HEK293 (cell line): ENCODE measurements at regions not wholly inside any gene's neighbourhood (a gene's known extent, or its start where the extent isn't known, plus 50 kb on each side); places are given as distances from the start of the nearest gene placed in this dataset.

Experiments
- ATF2 ChIP-seq: fragments of 450-650 bp; formaldehyde crosslinking; IDR thresholded peaks from 2 replicates; pipeline ENCODE4 v1.5.1; 2016; ENCODE audit warnings: missing biosample characterization, missing genetic modification characterization, low read depth
- BCL11A ChIP-seq: fragments of 450-650 bp; formaldehyde crosslinking; IDR thresholded peaks from 2 replicates; pipeline ENCODE4 v1.5.1; 2016; ENCODE audit warnings: low read depth, missing biosample characterization, missing genetic modification characterization
- CTCF ChIP-seq: fragments of 450-650 bp; formaldehyde crosslinking; IDR thresholded peaks from 2 replicates; pipeline ENCODE4 v1.5.1; 2016; ENCODE audit warnings: missing biosample characterization, missing genetic modification characterization
- PBX3 ChIP-seq: sonication (generic); formaldehyde crosslinking; IDR thresholded peaks from 2 replicates; pipeline ENCODE4 v1.8.1; 2022; ENCODE audit warnings: mild to moderate bottlenecking, moderate library complexity, missing genetic modification reagents
- REPIN1 ChIP-seq: fragments of 450-650 bp; formaldehyde crosslinking; IDR thresholded peaks from 2 replicates; pipeline ENCODE4 v1.5.1; 2017; ENCODE audit warnings: missing biosample characterization, missing genetic modification characterization, low read depth
- SP2 ChIP-seq: fragments of 450-650 bp; formaldehyde crosslinking; IDR thresholded peaks from 2 replicates; pipeline ENCODE4 v1.5.1; 2016; ENCODE audit warnings: missing biosample characterization, missing genetic modification characterization
- SP7 ChIP-seq: fragments of 450-650 bp; formaldehyde crosslinking; IDR thresholded peaks from 2 replicates; pipeline ENCODE4 v1.5.1; 2016; ENCODE audit warnings: missing biosample characterization, missing genetic modification characterization
- ZBTB11 ChIP-seq: fragments of 450-650 bp; formaldehyde crosslinking; conservative IDR thresholded peaks from 2 replicates; pipeline ENCODE4 v1.5.1; 2016; ENCODE audit warnings: low read depth, missing biosample characterization, missing genetic modification characterization
- ZBTB8A ChIP-seq: fragments of 450-650 bp; formaldehyde crosslinking; IDR thresholded peaks from 2 replicates; pipeline ENCODE4 v1.5.1; 2016; ENCODE audit warnings: missing biosample characterization, missing genetic modification characterization
- ZFP41 ChIP-seq: fragments of 450-650 bp; formaldehyde crosslinking; IDR thresholded peaks from 2 replicates; pipeline ENCODE4 v1.5.1; 2016; ENCODE audit warnings: missing biosample characterization, missing genetic modification characterization, borderline replicate concordance
- ZNF132 ChIP-seq: fragments of 450-650 bp; formaldehyde crosslinking; IDR thresholded peaks from 2 replicates; pipeline ENCODE4 v1.5.1; 2017; ENCODE audit warnings: missing biosample characterization, missing genetic modification characterization, borderline replicate concordance
- ZNF239 ChIP-seq: fragments of 450-650 bp; formaldehyde crosslinking; IDR thresholded peaks from 2 replicates; pipeline ENCODE4 v1.5.1; 2016; ENCODE audit warnings: missing biosample characterization, missing genetic modification characterization
- ZNF341 ChIP-seq: fragments of 450-650 bp; formaldehyde crosslinking; IDR thresholded peaks from 2 replicates; pipeline ENCODE4; 2016; ENCODE audit warnings: low read depth, missing biosample characterization, missing genetic modification characterization
- ZSCAN23 ChIP-seq: fragments of 450-650 bp; formaldehyde crosslinking; IDR thresholded peaks from 2 replicates; pipeline ENCODE4 v1.5.1; 2016; ENCODE audit warnings: missing biosample characterization, missing genetic modification characterization

GRCh38 chr4:170162416-170162815 is 72.7 kb upstream of the AADAT start:
- TF ChIP-seq CTCF (tag by site-specific recombination) (no peak), ZBTB11 (tag by site-specific recombination) (no peak), BCL11A (tag by site-specific recombination) (no peak), ZNF341 (tag by site-specific recombination) (no peak), REPIN1 (tag by site-specific recombination) (no peak), ZFP41 (tag by site-specific recombination) (no peak), ZNF239 (tag by site-specific recombination) (no peak), SP2 (tag by site-specific recombination) (no peak), ATF2 (tag by site-specific recombination) (no peak), ZSCAN23 (tag by site-specific recombination) (no peak), PBX3 (CRISPR knock-in tag) (no peak), SP7 (tag by site-specific recombination) (no peak), ZBTB8A (tag by site-specific recombination) (no peak), ZNF132 (tag by site-specific recombination) (no peak)
